NCI-H82 (cell line): ENCODE measurements at regions not wholly inside any gene's neighbourhood (a gene's known extent, or its start where the extent isn't known, plus 50 kb on each side); places are given as distances from the start of the nearest gene placed in this dataset.

ENCODE experiments used
- DNase-seq: peaks from one replicate; lab custom pipeline; 2025; lab: John Stamatoyannopoulos, UW

- DNase-seq: no peak
These were observed 431.5 kb upstream of the TPM1 start for GRCh38 chr15:62611002-62611401.

- no peak for DNase-seq
These were observed 430.3 kb upstream of the TPM1 start for GRCh38 chr15:62612183-62612733.

GRCh38 chr15:62612771-62613170 is 429.8 kb upstream of the TPM1 start:
- DNase-seq: no peak

- DNase-seq: peak; percentile 33
These were observed 425.8 kb upstream of the TPM1 start for GRCh38 chr15:62616746-62617145.

GRCh38 chr15:62617741-62618140 is 424.8 kb upstream of the TPM1 start:
- DNase-seq: no peak

- no peak for DNase-seq
These were observed 424.1 kb upstream of the TPM1 start for GRCh38 chr15:62618432-62618831.

- DNase-seq: no peak
These were observed 423.6 kb upstream of the TPM1 start for GRCh38 chr15:62618846-62619504.

- DNase-seq: no peak
These were observed 423.0 kb upstream of the TPM1 start for GRCh38 chr15:62619526-62619925.

- peak; percentile 98 for DNase-seq
These were observed 419.8 kb upstream of the TPM1 start for GRCh38 chr15:62622775-62623174.

- peak; percentile 22 for DNase-seq
These were observed 417.8 kb upstream of the TPM1 start for GRCh38 chr15:62624547-62625378.

- peak; percentile 43 for DNase-seq
These were observed 417.0 kb upstream of the TPM1 start for GRCh38 chr15:62625429-62626033.

- DNase-seq: peak; percentile 29
These were observed 415.6 kb upstream of the TPM1 start for GRCh38 chr15:62626903-62627302.

- peak; percentile 41 for DNase-seq
These were observed 411.3 kb upstream of the TPM1 start for GRCh38 chr15:62631076-62631724.

GRCh38 chr15:62636823-62637573 is 405.5 kb upstream of the TPM1 start:
- peak; percentile 51 for DNase-seq

- peak; percentile 67 for DNase-seq
These were observed 405.0 kb upstream of the TPM1 start for GRCh38 chr15:62637574-62637897.

- DNase-seq: peak; percentile 54
These were observed 404.5 kb upstream of the TPM1 start for GRCh38 chr15:62637950-62638619.

- no peak for DNase-seq
These were observed 403.1 kb upstream of the TPM1 start for GRCh38 chr15:62639432-62639831.

- DNase-seq: no peak
These were observed 402.5 kb upstream of the TPM1 start for GRCh38 chr15:62639906-62640605.

- peak; percentile 31 for DNase-seq
These were observed 400.7 kb upstream of the TPM1 start for GRCh38 chr15:62641825-62642224.

GRCh38 chr15:62643572-62643971 is 399.0 kb upstream of the TPM1 start:
- no peak for DNase-seq
